ENCODE measurements at regions not wholly inside any gene's neighbourhood (a gene's known extent, or its start where the extent isn't known, plus 50 kb on each side); places are given as distances from the start of the nearest gene placed in this dataset.

DNA sequence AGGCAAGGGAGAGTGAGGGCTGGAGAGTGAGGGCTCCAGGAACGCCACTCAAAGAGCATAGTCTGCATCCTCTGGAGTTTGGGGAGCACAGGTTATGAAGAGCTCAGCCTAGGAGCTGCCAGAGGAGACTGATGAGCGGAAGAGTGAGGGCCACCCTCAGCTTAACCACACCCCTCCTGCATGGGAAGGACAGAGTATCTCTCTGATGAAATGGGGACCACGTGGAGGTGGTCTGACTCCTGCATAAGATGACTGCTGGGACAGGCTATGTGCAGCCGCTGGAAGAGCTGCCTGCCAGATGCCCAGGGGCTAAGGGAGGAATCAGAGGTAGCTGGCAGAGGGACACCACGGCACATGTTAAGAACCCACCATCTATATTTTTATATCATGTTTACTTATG lies 162.9 kb upstream of the POU2AF2 start:
- Histone ChIP-seq H3K4me3 (no peak overlapping the region), H3K4me1 (no peaks in the 10 kb centered on the region), H3K36me3 (no peaks in the 10 kb centered on the region), H3K9me3 (peaks cover 0 to 1% (median 0%) of the 10 kb centered on the region in 11 donors), H3K27me3 (peaks cover 0 to 9% (median 0%) of the 10 kb centered on the region in 7 donors), H3K27ac (no peak overlapping the region)
- TF ChIP-seq CTCF (IDR thresholded peaks at IDR 0.05) = no peak
- intact Hi-C loops (cut with DNase I) = no loop called here
- no peak for DNase-seq
- WGBS, 2 donors = 79 to 83% methylated on average over 5 of the region's 5 CpGs
- ATAC-seq = no peak

DNA sequence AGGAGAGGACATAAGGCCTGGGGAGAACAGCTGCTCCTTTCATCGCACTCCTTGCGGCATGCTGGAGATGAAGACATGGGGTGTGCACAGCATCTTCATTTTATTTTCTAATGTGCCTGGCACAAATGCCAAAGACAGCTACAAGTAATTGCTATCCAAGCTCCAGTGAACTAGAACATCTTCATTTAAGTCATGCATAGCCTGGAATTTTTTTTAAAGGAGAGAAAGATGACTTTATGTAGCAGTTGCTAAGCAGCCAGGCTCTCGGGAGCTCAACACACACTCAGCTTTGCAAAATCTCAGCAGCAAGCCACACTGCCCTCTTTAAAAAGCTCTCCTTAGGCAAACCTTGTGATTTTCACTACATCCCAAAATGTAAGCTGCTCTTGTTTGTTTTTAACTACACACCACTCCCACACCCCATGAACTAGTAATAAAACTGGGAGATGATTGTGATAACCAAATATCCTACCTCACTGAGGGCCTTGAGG lies 164.5 kb upstream of the POU2AF2 start:
- no peaks in the 10 kb centered on the region for H3K4me1 ChIP-seq
- ATAC-seq (no peak), DNase-seq (no peak)
- no peak overlapping the region for H3K27ac ChIP-seq
- H3K36me3 ChIP-seq = no peaks in the 10 kb centered on the region
- peaks cover 0 to 9% (median 0%) of the 10 kb centered on the region in 7 donors for H3K27me3 ChIP-seq
- intact Hi-C loops (cut with DNase I) = no loop called here
- TF ChIP-seq CTCF (IDR thresholded peaks at IDR 0.05) = no peak
- no peak overlapping the region for H3K4me3 ChIP-seq
- WGBS, 2 donors = 79 to 81% methylated on average over 3 of the region's 3 CpGs
- H3K9me3 ChIP-seq = no peaks in the 10 kb centered on the region

GRCh38 chr11:111077530-111078322 lies 167.8 kb upstream of the POU2AF2 start:
- 76 to 81% methylated on average over 3 of the region's 3 CpGs for WGBS, 2 donors
- H3K27ac ChIP-seq = no peak overlapping the region
- H3K27me3 ChIP-seq = peaks cover 0 to 3% (median 0%) of the 10 kb centered on the region in 7 donors
- DNase-seq = no peak
- no peak for TF ChIP-seq CTCF (IDR thresholded peaks at IDR 0.05)
- intact Hi-C loops (cut with DNase I) = no loop called here
- H3K36me3 ChIP-seq = no peaks in the 10 kb centered on the region
- no peaks in the 10 kb centered on the region for H3K9me3 ChIP-seq
- no peak for ATAC-seq
- H3K4me3 ChIP-seq = no peak overlapping the region
- H3K4me1 ChIP-seq = no peaks in the 10 kb centered on the region

GRCh38 chr11:111069066-111069465 lies 176.5 kb upstream of the POU2AF2 start:
- intact Hi-C loops (cut with DNase I) = no loop called here
- no peak for ATAC-seq
- WGBS, 2 donors = 19 to 21% methylated on average over 1 of the region's 1 CpG
- Histone ChIP-seq H3K27ac (no peak overlapping the region), H3K36me3 (no peaks in the 10 kb centered on the region), H3K4me1 (no peaks in the 10 kb centered on the region), H3K27me3 (no peaks in the 10 kb centered on the region), H3K9me3 (peaks cover 0 to 35% (median 15%) of the 10 kb centered on the region in 11 donors), H3K4me3 (no peak overlapping the region)
- no peak for TF ChIP-seq CTCF (IDR thresholded peaks at IDR 0.05)
- DNase-seq = no peak
